Activated CD4-positive, alpha-beta T cell treated with anti-CD3 and anti-CD28 coated beads, Interleukin-10, Interleukin-2, amounts not matched to agents 100 ng/mL and 50 ng/mL, durations not matched to agents 16 hours and 8 hours (primary cell): ENCODE measurements at regions not wholly inside any gene's neighbourhood (a gene's known extent, or its start where the extent isn't known, plus 50 kb on each side); places are given as distances from the start of the nearest gene placed in this dataset.

Source experiments
- DNase-seq: peaks from one replicate; pipeline ENCODE4 v3.0.0-alpha.2; 2020

- DNase-seq, result no peak
Observed at GRCh38 chr16:18050777-18051176, 285.8 kb downstream of the NPIPA8 start.

- DNase-seq, result no peak
Observed at GRCh38 chr16:18050234-18050633, 286.3 kb downstream of the NPIPA8 start.

GRCh38 chr16:18049547-18050133, 286.9 kb downstream of the NPIPA8 start:
- DNase-seq, result no peak

GRCh38 chr16:18048853-18049546, 287.5 kb downstream of the NPIPA8 start:
- DNase-seq, result no peak

- DNase-seq, result no peak
Observed at GRCh38 chr16:18047761-18048160, 288.8 kb downstream of the NPIPA8 start.

GRCh38 chr16:18045356-18045755, 291.2 kb downstream of the NPIPA8 start:
- no peak for DNase-seq

GRCh38 chr16:18041864-18042834, 294.4 kb downstream of the NPIPA8 start:
- DNase-seq, result no peak

- DNase-seq, result no peak
Observed at GRCh38 chr16:18039931-18040330, 296.6 kb downstream of the NPIPA8 start.

- DNase-seq, result no peak
Observed at GRCh38 chr16:18037051-18037450, 299.5 kb downstream of the NPIPA8 start.

- DNase-seq, result no peak
Observed at GRCh38 chr16:18024611-18025010, 311.9 kb downstream of the NPIPA8 start.

- DNase-seq, result no peak
Observed at GRCh38 chr16:18018376-18018775, 318.2 kb downstream of the NPIPA8 start.

- DNase-seq, result no peak
Observed at GRCh38 chr16:18013863-18014262, 322.7 kb downstream of the NPIPA8 start.

- no peak for DNase-seq
Observed at GRCh38 chr16:18008356-18008755, 328.2 kb downstream of the NPIPA8 start.

- DNase-seq, result no peak
Observed at GRCh38 chr16:18003033-18003432, 333.5 kb downstream of the NPIPA8 start.

- no peak for DNase-seq
Observed at GRCh38 chr16:17998996-17999395, 337.5 kb downstream of the NPIPA8 start.

- DNase-seq, result no peak
Observed at GRCh38 chr16:17998550-17998949, 338.0 kb downstream of the NPIPA8 start.

- DNase-seq, result no peak
Observed at GRCh38 chr16:17994027-17994426, 342.5 kb downstream of the NPIPA8 start.

GRCh38 chr16:17992416-17992815, 344.1 kb downstream of the NPIPA8 start:
- DNase-seq, result no peak

- DNase-seq, result no peak
Observed at GRCh38 chr16:17989255-17989654, 347.3 kb downstream of the NPIPA8 start.

- no peak for DNase-seq
Observed at GRCh38 chr16:17988839-17989238, 347.7 kb downstream of the NPIPA8 start.

GRCh38 chr16:17986991-17987390, 349.5 kb downstream of the NPIPA8 start:
- DNase-seq, result no peak

GRCh38 chr16:17984810-17985209, 351.7 kb downstream of the NPIPA8 start:
- DNase-seq, result no peak

GRCh38 chr16:17983847-17984639, 352.5 kb downstream of the NPIPA8 start:
- no peak for DNase-seq
